ENCODE measurements at regions not wholly inside any gene's neighbourhood (a gene's known extent, or its start where the extent isn't known, plus 50 kb on each side); places are given as distances from the start of the nearest gene placed in this dataset.

DNA sequence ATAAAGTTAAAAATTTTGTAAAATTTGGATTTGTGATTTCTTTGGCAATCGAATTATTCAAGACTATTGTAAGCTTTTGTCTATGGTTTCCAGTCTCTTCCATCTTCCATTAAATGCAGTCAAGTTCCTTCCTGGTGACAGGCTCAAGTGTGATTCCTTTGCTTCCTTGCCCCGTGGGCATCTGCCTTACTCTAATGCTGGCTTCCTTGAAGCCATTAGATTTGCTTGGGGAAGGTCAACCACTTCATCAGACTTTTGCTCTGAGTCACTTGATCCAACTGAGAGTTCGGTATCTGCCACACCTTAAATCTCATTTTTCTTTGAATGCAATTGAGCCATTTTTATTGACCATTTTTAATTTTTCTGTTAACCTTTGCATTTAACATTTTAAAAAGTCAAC, 648.8 kb downstream of the SPOCK3 start:
- intact Hi-C loops (cut with DNase I; ENCODE audit: low total_unique reads), result no loop called here
- H3K27ac ChIP-seq, result no peak overlapping the region
- 75 to 79% methylated on average over 3 of the region's 3 CpGs for WGBS, 2 donors
- TF ChIP-seq POLR2A (IDR thresholded peaks at IDR 0.05), result no peak
- TF ChIP-seq, protein P1, sequence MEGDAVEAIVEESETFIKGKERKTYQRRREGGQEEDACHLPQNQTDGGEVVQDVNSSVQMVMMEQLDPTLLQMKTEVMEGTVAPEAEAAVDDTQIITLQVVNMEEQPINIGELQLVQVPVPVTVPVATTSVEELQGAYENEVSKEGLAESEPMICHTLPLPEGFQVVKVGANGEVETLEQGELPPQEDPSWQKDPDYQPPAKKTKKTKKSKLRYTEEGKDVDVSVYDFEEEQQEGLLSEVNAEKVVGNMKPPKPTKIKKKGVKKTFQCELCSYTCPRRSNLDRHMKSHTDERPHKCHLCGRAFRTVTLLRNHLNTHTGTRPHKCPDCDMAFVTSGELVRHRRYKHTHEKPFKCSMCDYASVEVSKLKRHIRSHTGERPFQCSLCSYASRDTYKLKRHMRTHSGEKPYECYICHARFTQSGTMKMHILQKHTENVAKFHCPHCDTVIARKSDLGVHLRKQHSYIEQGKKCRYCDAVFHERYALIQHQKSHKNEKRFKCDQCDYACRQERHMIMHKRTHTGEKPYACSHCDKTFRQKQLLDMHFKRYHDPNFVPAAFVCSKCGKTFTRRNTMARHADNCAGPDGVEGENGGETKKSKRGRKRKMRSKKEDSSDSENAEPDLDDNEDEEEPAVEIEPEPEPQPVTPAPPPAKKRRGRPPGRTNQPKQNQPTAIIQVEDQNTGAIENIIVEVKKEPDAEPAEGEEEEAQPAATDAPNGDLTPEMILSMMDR (IDR thresholded peaks at IDR 0.05), result no peak
- H3K36me3 ChIP-seq (ENCODE audit: low read depth, missing control alignments), result no peaks in the 10 kb centered on the region
- no peaks in the 10 kb centered on the region for H3K4me1 ChIP-seq
- H3K27me3 ChIP-seq, result no peaks in the 10 kb centered on the region
- no peaks in the 10 kb centered on the region for H3K9me3 ChIP-seq
- DNase-seq, result no peak
- no peak overlapping the region for H3K4me3 ChIP-seq

DNA sequence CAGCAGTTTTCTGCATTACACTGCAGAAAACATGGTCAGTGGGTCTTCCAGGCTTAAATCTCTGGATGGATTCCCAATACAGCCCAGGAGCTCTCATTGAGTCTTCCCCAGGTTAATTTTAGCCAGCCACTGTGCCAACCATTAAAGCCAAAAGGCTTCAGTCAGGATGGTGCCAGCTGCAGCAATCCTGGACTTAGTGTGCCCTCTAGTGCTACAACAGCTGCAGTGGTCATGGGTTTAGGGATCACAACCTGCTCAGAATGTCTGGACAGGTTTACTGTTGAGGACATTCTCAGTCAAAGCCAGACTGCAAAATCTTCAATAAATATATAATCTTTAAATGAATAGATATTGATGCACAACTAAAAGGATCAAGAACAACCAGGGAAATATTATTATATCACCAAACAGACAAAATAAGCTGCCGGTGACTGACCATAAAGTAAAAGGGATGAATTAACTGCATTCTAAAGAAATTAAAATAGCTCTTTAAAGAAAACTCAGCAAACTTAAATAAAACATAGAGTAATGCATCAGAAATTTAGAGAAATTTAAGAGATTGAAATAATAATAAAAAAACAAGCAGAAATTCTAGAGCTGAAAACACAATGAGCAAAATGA, 639.9 kb downstream of the SPOCK3 start:
- intact Hi-C loops (cut with DNase I; ENCODE audit: low total_unique reads), result no loop called here
- TF ChIP-seq POLR2A (IDR thresholded peaks at IDR 0.05), result no peak
- TF ChIP-seq, protein P1 (IDR thresholded peaks at IDR 0.05), result peak in 1 of 3 experiments; percentile 35
- Histone ChIP-seq H3K4me3 (no peak overlapping the region), H3K27ac (no peak overlapping the region), H3K36me3 (ENCODE audit: low read depth, missing control alignments) (no peaks in the 10 kb centered on the region), H3K9me3 (no peaks in the 10 kb centered on the region), H3K27me3 (no peaks in the 10 kb centered on the region), H3K4me1 (no peaks in the 10 kb centered on the region)
- peak; percentile 44 for DNase-seq
- WGBS, 2 donors, result 92 to 97% methylated on average over 1 of the region's 1 CpG

DNA sequence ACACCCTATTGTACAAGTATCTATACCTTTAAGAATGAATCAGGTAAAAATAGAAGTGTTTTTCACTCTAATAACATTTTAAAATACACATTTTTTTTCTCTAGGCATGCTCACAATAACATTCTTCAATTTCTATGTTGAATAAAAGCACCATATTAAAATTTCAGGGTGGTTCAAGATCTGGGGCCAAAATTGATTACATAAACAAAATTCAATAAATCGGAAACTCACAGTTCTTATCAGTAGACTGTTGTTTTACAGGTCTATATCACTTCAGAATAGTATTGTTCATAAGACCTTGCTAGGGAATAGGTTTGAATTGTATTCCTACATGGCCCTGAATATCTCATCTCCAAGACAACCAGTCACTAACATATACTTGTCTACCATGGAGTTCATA, 634.0 kb downstream of the SPOCK3 start:
- Histone ChIP-seq H3K4me1 (no peaks in the 10 kb centered on the region), H3K27ac (no peak overlapping the region), H3K4me3 (no peak overlapping the region), H3K9me3 (no peaks in the 10 kb centered on the region), H3K27me3 (no peaks in the 10 kb centered on the region), H3K36me3 (ENCODE audit: low read depth, missing control alignments) (no peaks in the 10 kb centered on the region)
- intact Hi-C loops (cut with DNase I; ENCODE audit: low total_unique reads), result no loop called here
- TF ChIP-seq POLR2A (IDR thresholded peaks at IDR 0.05), result no peak
- TF ChIP-seq, protein P1 (IDR thresholded peaks at IDR 0.05), result no peak
- WGBS, 2 donors, result 92 to 97% methylated on average over 1 of the region's 1 CpG
- no peak for DNase-seq

DNA sequence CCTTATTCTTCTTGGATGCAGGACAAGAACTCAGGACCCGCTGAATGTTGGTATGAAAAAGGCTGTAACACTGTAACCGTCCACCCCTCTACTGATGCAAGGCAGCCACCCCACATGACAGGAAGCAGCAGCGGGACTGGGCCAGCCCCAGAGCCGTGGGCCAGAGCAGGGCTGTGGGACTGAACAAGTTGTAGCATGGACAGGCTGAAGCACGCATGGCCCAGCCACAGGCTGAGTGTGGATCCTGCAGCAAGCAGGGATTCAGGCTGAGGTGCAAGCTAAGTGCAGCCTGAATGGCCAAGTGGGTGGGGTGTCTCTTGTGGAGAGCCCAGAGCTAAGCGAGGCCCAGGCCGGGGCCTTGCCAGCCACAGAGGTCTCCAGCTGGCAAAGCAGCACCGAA, 632.2 kb downstream of the SPOCK3 start:
- Histone ChIP-seq H3K36me3 (ENCODE audit: low read depth, missing control alignments) (no peaks in the 10 kb centered on the region), H3K4me3 (no peak overlapping the region), H3K27me3 (no peaks in the 10 kb centered on the region), H3K27ac (no peak overlapping the region), H3K4me1 (no peaks in the 10 kb centered on the region), H3K9me3 (no peaks in the 10 kb centered on the region)
- intact Hi-C loops (cut with DNase I; ENCODE audit: low total_unique reads), result no loop called here
- 87 to 96% methylated on average over 3 to 8 of the region's 8 CpGs for WGBS, 2 donors
- TF ChIP-seq, protein P1 (IDR thresholded peaks at IDR 0.05), result no peak
- TF ChIP-seq POLR2A (IDR thresholded peaks at IDR 0.05), result no peak
- DNase-seq, result no peak

DNA sequence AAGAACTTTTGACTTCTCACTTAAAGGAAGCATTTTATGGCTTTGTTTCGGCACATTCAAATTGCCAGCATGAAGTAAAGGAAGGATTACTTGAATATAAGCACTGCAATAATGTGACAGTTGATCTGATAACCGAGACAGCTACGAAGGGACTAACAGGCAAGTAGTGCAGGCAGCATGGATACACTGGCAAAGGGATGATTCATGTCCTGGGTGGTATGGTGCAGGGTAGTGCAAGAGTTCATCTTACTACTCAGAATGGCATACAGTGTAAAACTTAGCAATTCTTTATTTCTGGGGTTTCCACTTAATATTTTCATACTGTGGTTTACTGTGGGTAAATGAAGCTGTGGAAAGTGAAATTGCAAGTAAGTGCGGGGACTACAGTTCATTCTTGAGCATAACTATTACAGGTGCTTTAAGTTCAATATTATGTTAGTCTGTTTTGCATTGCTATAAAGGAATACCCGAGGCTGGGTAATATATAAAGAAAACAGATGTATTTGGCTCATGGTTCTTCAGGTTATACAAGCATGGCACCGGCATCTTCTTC, 611.8 kb downstream of the SPOCK3 start:
- no peak for TF ChIP-seq POLR2A (IDR thresholded peaks at IDR 0.05)
- TF ChIP-seq, protein P1 (IDR thresholded peaks at IDR 0.05), result no peak
- intact Hi-C loops (cut with DNase I; ENCODE audit: low total_unique reads), result no loop called here
- Histone ChIP-seq H3K36me3 (ENCODE audit: low read depth, missing control alignments) (no peaks in the 10 kb centered on the region), H3K4me3 (peak overlapping the region in 1 of 2 donors; percentile 2), H3K4me1 (no peaks in the 10 kb centered on the region), H3K27me3 (no peaks in the 10 kb centered on the region), H3K9me3 (no peaks in the 10 kb centered on the region), H3K27ac (no peak overlapping the region)
- no peak for DNase-seq
- 54 to 66% methylated on average over 6 of the region's 6 CpGs for WGBS, 2 donors

Data from testis (tissue), 2 donors.